Erythroblast (primary cell): ENCODE measurements at regions not wholly inside any gene's neighbourhood (a gene's known extent, or its start where the extent isn't known, plus 50 kb on each side); places are given as distances from the start of the nearest gene placed in this dataset.

Experiments used
- GATA1 ChIP-seq: IDR thresholded peaks from 2 replicates; pipeline ENCODE4 v1.6.1; 2011; ENCODE audit warnings: low read depth, mild to moderate bottlenecking, control low read depth, low read length, moderate library complexity
- POLR2A ChIP-seq: IDR thresholded peaks from 2 replicates; pipeline ENCODE4 v1.6.1; 2011; ENCODE audit warnings: mild to moderate bottlenecking, low read length

- TF ChIP-seq POLR2A (no peak), GATA1 (no peak)
These were observed 286.9 kb downstream of the BCOR start for GRCh38 chrX:39810901-39811300.
